KOPT-K1 (cell line): ENCODE measurements at regions not wholly inside any gene's neighbourhood (a gene's known extent, or its start where the extent isn't known, plus 50 kb on each side); places are given as distances from the start of the nearest gene placed in this dataset.
"Not testable (repeated sequence)": the region's sequence is repeated elsewhere in the genome, so short reads cannot be mapped to it uniquely, and the experiment has no call there.

ENCODE experiments used
- H3K27ac ChIP-seq: fragments of 200-600 bp; sonication (generic); 2 replicates; pipeline ENCODE4 v1.5.1; 2016; ENCODE audit warnings: antibody characterized with exemption, mild to moderate bottlenecking, low read depth, low read length; ENCODE audit not compliant: poor library complexity, severe bottlenecking
- H3K36me3 ChIP-seq: fragments of 200-600 bp; sonication (generic); 2 replicates; pipeline ENCODE4 v1.5.1; 2017; ENCODE audit warnings: antibody characterized with exemption, mild to moderate bottlenecking, low read length, moderate library complexity; ENCODE audit not compliant: insufficient read depth
- H3K9me3 ChIP-seq: fragments of 200-600 bp; sonication (generic); 2 replicates; pipeline ENCODE4 v1.5.1; 2017; ENCODE audit warnings: antibody characterized with exemption, low read length, mild to moderate bottlenecking; ENCODE audit not compliant: insufficient read depth, poor library complexity, severe bottlenecking

DNA sequence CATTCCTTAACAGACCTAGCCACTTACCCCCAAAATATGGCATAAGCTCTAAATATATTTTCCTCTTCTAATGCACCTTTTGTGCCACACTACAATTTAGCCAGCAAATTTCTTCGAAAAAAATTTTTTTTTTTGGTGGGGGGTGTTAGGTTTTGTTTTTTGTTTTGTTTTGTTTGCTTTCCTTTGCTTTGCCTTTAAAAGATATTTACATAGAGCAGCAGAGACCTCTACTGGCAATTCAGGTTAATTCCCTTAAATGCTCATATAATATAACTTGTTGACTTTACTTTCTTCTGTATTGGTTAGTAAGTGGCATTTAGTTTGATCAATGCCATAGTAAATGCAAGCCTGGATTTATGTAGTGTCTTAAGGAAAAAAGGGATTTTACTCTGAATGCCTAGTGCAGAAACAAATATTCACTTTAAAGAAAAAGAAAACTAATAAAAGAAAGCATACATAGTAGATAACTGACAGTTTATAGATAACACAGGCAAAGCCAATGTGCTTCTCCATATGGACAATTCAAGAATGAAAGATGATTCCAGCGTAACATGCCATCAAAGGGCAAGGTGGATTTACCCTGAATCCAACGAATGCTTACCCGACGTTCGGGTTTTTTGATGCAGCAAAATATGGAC is 1250.6 kb downstream of the GATA3 start:
- no peak overlapping the region for H3K27ac ChIP-seq
- no peaks in the 10 kb centered on the region for H3K36me3 ChIP-seq
- H3K9me3 ChIP-seq = no peaks in the 10 kb centered on the region

DNA sequence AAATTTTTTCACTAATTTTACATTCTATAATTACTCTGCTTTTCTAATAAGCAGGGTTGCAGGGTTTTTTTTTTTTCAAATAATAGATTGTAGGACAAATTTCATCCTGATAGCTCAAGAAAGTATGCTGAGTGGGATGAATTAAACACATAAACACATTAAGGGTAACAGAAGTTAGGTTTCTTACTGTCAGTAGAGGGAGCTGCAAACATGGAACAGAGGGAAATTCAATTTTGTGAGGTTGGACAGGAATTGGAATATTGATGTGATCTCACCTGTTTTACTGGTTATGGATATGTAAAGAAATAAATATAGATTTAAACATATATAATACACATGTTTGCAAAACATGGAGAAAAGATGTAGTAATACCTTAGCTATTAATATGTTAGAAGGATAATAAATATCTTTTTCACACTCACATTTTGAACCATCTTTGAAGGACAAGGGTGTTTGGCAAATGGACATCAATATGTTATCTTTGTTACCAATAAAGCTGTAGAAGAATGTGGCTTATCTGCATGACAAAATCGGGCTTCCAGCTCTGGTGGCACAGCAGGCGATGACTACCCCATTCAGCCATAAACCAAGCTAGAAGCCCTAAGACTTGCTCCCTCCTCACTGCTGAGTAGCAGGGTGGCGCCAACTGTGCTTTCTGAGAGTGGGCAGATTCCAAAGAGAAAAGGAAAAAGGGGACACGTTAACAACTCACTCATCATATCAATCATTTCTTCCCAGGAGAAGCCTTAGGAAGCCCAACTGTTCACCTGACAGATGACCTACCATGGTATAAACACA is 1257.4 kb downstream of the GATA3 start:
- Histone ChIP-seq H3K27ac (no peak overlapping the region), H3K36me3 (no peaks in the 10 kb centered on the region), H3K9me3 (no peaks in the 10 kb centered on the region)

DNA sequence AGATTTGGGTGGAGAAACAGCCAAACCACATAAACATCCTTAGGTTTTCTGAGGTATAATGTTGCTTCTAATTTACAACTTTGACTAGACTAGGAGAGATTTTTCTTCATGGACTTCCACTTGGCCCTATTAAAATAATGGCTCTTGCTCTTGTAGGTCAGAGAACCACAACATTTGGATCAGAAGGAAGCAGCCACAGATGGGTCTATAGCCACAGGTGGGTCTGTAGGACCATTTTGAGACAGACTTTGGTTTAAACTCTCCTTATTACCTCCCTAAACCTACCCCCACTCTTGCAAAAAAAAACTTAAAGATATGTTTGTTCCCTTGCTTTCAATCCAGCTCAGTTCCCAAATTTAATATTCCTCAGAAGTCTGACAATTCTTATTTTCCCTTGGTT is 1260.8 kb downstream of the GATA3 start:
- Histone ChIP-seq H3K36me3 (no peaks in the 10 kb centered on the region), H3K27ac (no peak overlapping the region), H3K9me3 (no peaks in the 10 kb centered on the region)

DNA sequence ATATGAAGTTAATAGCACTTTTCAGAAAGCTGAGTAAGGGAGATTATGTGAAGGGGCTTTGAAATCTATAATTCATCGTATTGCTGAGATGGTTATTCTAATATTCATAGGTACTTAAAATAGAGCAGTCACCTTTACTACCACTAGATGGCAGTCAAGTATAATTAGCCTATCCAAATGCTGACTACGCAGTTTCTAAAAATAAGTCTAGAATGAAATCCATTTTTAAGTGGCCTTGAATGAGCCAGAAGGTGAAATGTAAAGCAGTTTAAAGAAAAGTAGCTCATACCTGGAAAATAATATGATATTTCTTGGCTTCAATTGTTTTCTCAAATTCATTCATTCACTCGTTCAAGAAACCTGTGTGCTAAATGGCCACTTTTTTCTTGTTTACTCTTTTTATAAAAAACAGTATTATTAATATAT is 1277.1 kb downstream of the GATA3 start:
- Histone ChIP-seq H3K9me3 (no peaks in the 10 kb centered on the region), H3K27ac (no peak overlapping the region)

GRCh38 chr10:9334270-9334669 is 1279.8 kb downstream of the GATA3 start:
- no peak overlapping the region for H3K27ac ChIP-seq
- H3K9me3 ChIP-seq = no peaks in the 10 kb centered on the region
- no peaks in the 10 kb centered on the region for H3K36me3 ChIP-seq

More for the DNA sequence above, 1277.1 kb downstream of the GATA3 start:
- H3K36me3 ChIP-seq = no peaks in the 10 kb centered on the region

DNA sequence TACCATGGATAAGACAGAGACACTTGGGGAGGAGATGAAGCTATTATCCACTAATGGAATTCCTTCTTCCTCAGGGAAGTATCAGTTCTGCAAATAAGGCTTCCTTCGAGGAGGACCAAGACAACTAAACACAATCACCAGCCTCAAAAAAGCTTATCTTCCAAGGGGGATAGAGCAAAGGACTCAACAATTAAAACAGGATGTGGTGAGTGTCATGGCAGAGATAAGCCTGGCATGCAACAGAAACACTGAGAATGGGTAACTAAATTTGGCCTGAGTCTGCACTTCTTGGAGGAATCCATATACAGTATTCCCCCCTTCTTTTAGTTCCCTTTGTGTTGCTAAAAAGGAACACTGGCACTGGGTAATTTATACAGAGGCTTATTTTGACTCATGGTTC is 1285.2 kb downstream of the GATA3 start:
- H3K36me3 ChIP-seq = no peaks in the 10 kb centered on the region
- no peaks in the 10 kb centered on the region for H3K9me3 ChIP-seq
- no peak overlapping the region for H3K27ac ChIP-seq

DNA sequence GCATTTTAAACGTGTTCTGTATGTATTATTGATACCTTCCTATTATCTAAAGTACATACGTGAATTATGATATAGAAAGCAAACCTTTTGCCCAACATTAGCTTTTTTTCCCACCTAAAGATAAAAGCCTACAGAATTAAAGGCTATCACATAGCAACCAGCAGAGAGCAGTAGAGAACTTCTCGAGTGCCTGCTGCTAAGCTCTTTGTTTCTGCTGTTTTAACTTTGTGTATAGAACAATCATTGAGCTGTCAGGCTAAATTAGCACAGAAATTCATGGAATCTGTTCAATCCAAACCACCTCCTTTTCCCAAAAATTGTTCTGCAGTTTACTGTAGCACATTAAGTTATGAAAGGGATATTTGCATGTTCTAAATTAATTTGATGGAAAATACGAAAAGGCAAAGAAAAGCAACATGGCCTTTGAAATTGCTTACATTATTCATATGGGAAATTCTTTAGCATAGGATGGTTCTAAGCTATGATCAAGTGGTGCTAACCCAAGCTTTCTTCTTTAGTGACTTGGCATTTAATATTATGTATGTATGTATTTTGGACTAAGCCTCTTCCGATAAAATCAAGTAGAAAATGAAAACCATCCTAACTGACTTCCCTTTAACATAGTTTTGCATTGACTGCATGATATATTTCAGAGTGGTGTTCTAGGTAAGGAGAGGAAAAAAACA is 1288.5 kb downstream of the GATA3 start:
- Histone ChIP-seq H3K9me3 (no peaks in the 10 kb centered on the region), H3K36me3 (no peaks in the 10 kb centered on the region), H3K27ac (no peak overlapping the region)

GRCh38 chr10:9347933-9348332 is 1293.4 kb downstream of the GATA3 start:
- H3K27ac ChIP-seq, H3K9me3 ChIP-seq, H3K36me3 ChIP-seq: not testable (repeated sequence)

DNA sequence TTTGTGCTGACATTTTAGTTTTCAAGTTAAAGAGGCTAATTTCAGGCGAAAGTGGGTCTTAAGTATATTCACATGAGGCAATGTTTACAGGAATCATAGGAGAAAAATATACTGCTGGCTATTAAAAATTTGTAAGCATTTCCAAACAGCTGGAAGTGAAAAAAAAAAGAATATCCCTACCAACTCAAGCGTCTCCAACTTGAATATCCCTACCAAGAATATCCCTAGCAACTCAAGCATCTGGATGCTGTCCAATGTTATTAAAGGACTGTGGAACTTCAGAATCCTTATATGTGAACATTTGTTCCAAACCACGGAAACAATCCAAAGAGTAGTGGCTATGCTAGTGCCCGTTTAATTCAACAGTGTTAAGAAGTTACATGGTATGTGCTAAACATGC is 1303.0 kb downstream of the GATA3 start:
- H3K9me3 ChIP-seq = no peaks in the 10 kb centered on the region
- H3K27ac ChIP-seq = no peak overlapping the region
- H3K36me3 ChIP-seq = no peaks in the 10 kb centered on the region

DNA sequence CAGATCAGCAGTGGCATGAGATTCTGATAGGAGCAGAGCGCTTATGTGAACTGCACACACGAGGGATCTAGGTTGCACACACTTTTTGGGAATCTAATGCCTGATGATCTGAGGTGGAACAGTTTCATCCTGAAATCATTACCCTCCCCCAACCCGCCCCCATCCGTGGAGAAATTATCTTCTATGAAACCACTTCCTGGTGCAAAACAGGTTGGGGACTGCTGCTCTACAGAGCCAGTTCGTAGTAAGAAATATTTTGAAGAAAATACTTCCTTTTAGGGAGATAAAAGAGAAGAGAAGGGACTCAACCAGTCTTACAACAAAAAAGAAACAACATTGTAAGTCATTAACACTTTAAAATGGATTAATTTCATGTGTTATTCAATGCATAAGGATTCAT is 1308.2 kb downstream of the GATA3 start:
- Histone ChIP-seq H3K27ac (no peak overlapping the region), H3K36me3 (no peaks in the 10 kb centered on the region), H3K9me3 (no peaks in the 10 kb centered on the region)

DNA sequence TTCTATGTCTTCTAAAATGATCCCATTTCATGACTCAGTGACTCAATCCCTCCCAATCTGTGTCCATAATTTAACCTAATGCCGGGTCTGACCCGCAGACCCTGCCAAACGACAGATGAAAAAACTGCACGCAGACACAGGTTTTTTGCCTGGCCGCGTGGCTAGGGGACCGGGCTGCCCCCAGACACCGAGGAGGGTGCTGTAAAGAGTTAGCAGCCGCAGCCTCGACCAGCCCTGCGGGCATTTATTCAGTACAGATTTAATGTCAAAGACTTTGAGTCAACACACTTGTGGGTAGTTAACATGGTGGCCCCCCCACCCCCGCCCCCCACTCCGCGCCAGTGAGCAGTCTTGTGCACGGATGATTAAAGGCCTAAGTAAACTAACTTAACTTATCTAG is 1324.7 kb downstream of the GATA3 start:
- Histone ChIP-seq H3K27ac (no peak overlapping the region), H3K9me3 (no peaks in the 10 kb centered on the region), H3K36me3 (no peaks in the 10 kb centered on the region)

GRCh38 chr10:9381733-9382532 is 1327.4 kb downstream of the GATA3 start:
- H3K27ac ChIP-seq = no peak overlapping the region
- H3K36me3 ChIP-seq = no peaks in the 10 kb centered on the region
- H3K9me3 ChIP-seq = no peaks in the 10 kb centered on the region

GRCh38 chr10:9382533-9382866 is 1328.0 kb downstream of the GATA3 start:
- no peak overlapping the region for H3K27ac ChIP-seq
- H3K36me3 ChIP-seq = no peaks in the 10 kb centered on the region
- H3K9me3 ChIP-seq = no peaks in the 10 kb centered on the region

DNA sequence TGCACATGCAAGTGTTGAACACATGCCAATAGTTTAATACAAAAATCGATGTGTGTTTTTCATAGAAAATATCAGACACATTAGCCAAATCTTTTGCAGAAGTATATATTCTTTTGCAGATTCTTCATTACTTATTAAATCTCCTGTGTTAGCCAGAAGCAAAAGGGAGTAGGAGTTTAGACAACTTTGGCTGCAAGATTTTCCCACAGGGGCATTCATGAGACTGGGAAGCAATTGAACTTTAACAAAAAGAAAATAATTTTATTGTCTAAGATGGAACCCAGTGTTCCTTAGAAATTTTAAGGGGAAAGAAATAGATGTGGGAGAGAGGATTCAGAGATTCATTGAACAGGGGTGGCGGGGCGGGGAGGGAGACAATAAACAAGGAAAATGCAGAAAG is 1336.0 kb downstream of the GATA3 start:
- no peaks in the 10 kb centered on the region for H3K9me3 ChIP-seq

More for the DNA sequence above, 1336.0 kb downstream of the GATA3 start:
- H3K27ac ChIP-seq = no peak overlapping the region
- H3K36me3 ChIP-seq = no peaks in the 10 kb centered on the region
